ENCODE measurements at regions not wholly inside any gene's neighbourhood (a gene's known extent, or its start where the extent isn't known, plus 50 kb on each side); places are given as distances from the start of the nearest gene placed in this dataset.

DNA sequence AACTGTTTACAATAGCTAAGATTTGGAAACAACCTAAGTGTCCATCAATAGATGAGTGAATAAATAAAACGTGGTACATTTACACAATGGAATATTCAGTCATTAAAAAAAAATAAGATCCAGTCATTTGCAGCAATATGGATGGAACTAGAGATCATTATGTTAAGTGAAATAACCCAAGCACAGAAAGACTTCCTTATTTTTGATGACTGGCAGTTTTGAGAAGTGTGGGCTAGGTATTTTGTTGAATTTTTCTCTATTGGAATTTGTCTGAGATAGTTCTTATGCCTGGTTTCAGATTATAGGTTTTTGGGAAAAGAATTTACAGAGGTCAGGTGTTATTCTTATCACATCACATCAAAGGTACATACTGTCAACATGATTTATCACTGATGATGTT lies 293.8 kb upstream of the ARSJ start:
- no peak for DNase-seq (ENCODE audit: low read depth)
- Histone ChIP-seq H3K9me3 (ENCODE audit: control insufficient read depth, low read length) (no peaks in the 10 kb centered on the region), H3K4me1 (ENCODE audit: control insufficient read depth, insufficient read depth, low read length) (peaks cover 18% of the 10 kb centered on the region), H3K36me3 (ENCODE audit: control insufficient read depth, insufficient read depth, low read length, severe bottlenecking) (no peaks in the 10 kb centered on the region), H3K9ac (ENCODE audit: low read length) (no peak overlapping the region), H3K4me3 (ENCODE audit: low read length) (no peak overlapping the region), H3K27me3 (replicated peaks; ENCODE audit: control insufficient read depth, insufficient read depth, low read length) (no peaks in the 10 kb centered on the region)

GRCh38 chr4:114277690-114278089 lies 298.2 kb upstream of the ARSJ start:
- Histone ChIP-seq H3K36me3 (ENCODE audit: control insufficient read depth, insufficient read depth, low read length, severe bottlenecking) (no peaks in the 10 kb centered on the region), H3K4me3 (ENCODE audit: low read length) (no peak overlapping the region), H3K27me3 (replicated peaks; ENCODE audit: control insufficient read depth, insufficient read depth, low read length) (no peaks in the 10 kb centered on the region), H3K4me1 (ENCODE audit: control insufficient read depth, insufficient read depth, low read length) (peaks cover 11% of the 10 kb centered on the region), H3K9me3 (ENCODE audit: control insufficient read depth, low read length) (no peaks in the 10 kb centered on the region), H3K9ac (ENCODE audit: low read length) (no peak overlapping the region)
- no peak for DNase-seq (ENCODE audit: low read depth)

DNA sequence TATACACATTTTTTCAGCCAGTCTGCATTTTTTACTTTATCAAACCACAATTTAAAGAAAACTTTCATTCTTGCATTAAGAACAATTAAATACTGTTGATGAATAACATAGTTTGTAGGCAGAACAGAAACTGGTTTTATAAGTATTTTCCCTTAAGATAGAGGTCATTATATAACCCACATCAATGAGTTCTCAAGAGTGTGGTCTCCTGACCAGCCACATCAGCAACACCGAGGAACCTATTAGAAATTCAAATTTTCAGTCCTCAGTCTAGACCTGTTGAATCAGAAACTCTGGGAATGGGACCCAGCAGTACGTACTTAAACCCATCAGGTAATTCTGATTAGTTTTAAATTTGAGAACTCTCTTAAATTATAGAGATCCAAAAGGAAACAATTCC lies 299.6 kb upstream of the ARSJ start:
- Histone ChIP-seq H3K27me3 (replicated peaks; ENCODE audit: control insufficient read depth, insufficient read depth, low read length) (no peaks in the 10 kb centered on the region), H3K9me3 (ENCODE audit: control insufficient read depth, low read length) (no peaks in the 10 kb centered on the region), H3K36me3 (ENCODE audit: control insufficient read depth, insufficient read depth, low read length, severe bottlenecking) (no peaks in the 10 kb centered on the region), H3K4me3 (ENCODE audit: low read length) (no peak overlapping the region), H3K9ac (ENCODE audit: low read length) (no peak overlapping the region), H3K4me1 (ENCODE audit: control insufficient read depth, insufficient read depth, low read length) (peaks cover 9% of the 10 kb centered on the region)
- no peak for DNase-seq (ENCODE audit: low read depth)

DNA sequence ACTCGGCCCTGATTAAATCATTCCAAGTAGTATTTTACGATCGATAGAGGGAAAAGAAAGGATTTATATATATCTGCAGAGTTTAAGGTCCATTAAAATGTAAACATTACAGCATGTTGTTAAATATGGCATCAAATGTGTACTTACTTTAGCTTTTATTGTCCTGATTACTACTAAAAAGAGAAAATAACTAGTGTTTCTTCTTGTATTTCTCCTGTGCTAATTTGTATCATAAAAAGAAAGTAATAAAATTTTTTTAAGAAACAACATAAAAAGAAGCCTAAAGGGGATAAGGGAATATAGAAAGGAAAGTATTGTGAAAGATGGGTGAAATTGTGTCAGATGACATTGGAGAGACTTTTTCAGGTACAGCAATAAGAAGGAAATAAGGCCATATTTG lies 300.3 kb upstream of the ARSJ start:
- peaks cover 9% of the 10 kb centered on the region for H3K4me1 ChIP-seq (ENCODE audit: control insufficient read depth, insufficient read depth, low read length)
- no peak overlapping the region for H3K9ac ChIP-seq (ENCODE audit: low read length)
- no peaks in the 10 kb centered on the region for H3K9me3 ChIP-seq (ENCODE audit: control insufficient read depth, low read length)
- H3K27me3 ChIP-seq (replicated peaks; ENCODE audit: control insufficient read depth, insufficient read depth, low read length) = no peaks in the 10 kb centered on the region
- DNase-seq (ENCODE audit: low read depth) = no peak
- H3K36me3 ChIP-seq (ENCODE audit: control insufficient read depth, insufficient read depth, low read length, severe bottlenecking) = no peaks in the 10 kb centered on the region
- no peak overlapping the region for H3K4me3 ChIP-seq (ENCODE audit: low read length)

DNA sequence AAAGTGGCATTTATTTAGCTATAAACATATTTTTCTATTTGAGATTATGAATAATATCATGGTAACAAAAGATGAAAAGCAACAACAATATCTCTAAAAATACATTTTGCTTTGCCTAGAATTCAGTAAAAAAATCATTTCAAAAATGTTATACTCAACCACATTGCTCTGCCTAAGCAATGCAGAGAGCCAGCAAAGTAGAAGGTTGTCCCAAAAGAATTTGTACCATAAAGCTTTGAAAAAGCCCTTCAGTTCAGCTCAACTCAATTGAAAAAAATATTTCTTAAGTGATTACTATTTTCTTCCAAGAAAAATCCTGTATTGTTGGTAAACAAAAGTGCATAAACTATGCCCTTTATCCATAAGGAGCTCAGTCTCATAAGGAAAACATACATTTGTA lies 301.2 kb upstream of the ARSJ start:
- Histone ChIP-seq H3K9ac (ENCODE audit: low read length) (no peak overlapping the region), H3K27me3 (replicated peaks; ENCODE audit: control insufficient read depth, insufficient read depth, low read length) (no peaks in the 10 kb centered on the region), H3K9me3 (ENCODE audit: control insufficient read depth, low read length) (no peaks in the 10 kb centered on the region), H3K4me3 (ENCODE audit: low read length) (no peak overlapping the region), H3K4me1 (ENCODE audit: control insufficient read depth, insufficient read depth, low read length) (peaks cover 9% of the 10 kb centered on the region), H3K36me3 (ENCODE audit: control insufficient read depth, insufficient read depth, low read length, severe bottlenecking) (no peaks in the 10 kb centered on the region)
- DNase-seq (ENCODE audit: low read depth) = no peak

GRCh38 chr4:114281164-114281960 lies 301.9 kb upstream of the ARSJ start:
- DNase-seq (ENCODE audit: low read depth) = peak; percentile 80
- Histone ChIP-seq H3K4me3 (ENCODE audit: low read length) (no peak overlapping the region), H3K36me3 (ENCODE audit: control insufficient read depth, insufficient read depth, low read length, severe bottlenecking) (no peaks in the 10 kb centered on the region), H3K4me1 (ENCODE audit: control insufficient read depth, insufficient read depth, low read length) (peaks cover 9% of the 10 kb centered on the region), H3K9ac (ENCODE audit: low read length) (no peak overlapping the region), H3K9me3 (ENCODE audit: control insufficient read depth, low read length) (peaks cover 4% of the 10 kb centered on the region), H3K27me3 (replicated peaks; ENCODE audit: control insufficient read depth, insufficient read depth, low read length) (no peaks in the 10 kb centered on the region)

- Histone ChIP-seq H3K4me1 (ENCODE audit: control insufficient read depth, insufficient read depth, low read length) (peaks cover 9% of the 10 kb centered on the region), H3K9me3 (ENCODE audit: control insufficient read depth, low read length) (peaks cover 9% of the 10 kb centered on the region), H3K27me3 (replicated peaks; ENCODE audit: control insufficient read depth, insufficient read depth, low read length) (no peaks in the 10 kb centered on the region), H3K4me3 (ENCODE audit: low read length) (no peak overlapping the region), H3K9ac (ENCODE audit: low read length) (no peak overlapping the region), H3K36me3 (ENCODE audit: control insufficient read depth, insufficient read depth, low read length, severe bottlenecking) (no peaks in the 10 kb centered on the region)
- DNase-seq (ENCODE audit: low read depth) = no peak
Measured at GRCh38 chr4:114282937-114283336, 303.5 kb upstream of the ARSJ start.

DNA sequence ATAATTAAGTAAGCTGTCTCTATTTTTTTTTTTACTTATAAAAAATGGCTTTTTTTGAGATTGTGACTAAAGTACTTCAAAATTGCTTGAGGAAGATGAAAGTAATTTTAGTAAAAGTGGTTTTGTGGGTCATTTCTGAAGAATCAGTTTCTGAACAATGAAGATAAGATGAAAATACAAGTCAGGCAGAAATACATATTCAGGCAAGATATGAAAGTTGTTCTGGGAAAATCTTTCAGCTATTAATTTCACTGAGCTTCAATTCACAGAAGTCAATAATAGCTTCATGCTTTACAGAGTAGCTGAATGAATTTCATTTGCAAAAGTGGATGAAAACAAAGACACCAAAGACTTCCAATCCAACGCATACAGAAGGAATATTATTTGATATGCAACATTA lies 305.2 kb upstream of the ARSJ start:
- Histone ChIP-seq H3K27me3 (replicated peaks; ENCODE audit: control insufficient read depth, insufficient read depth, low read length) (no peaks in the 10 kb centered on the region), H3K36me3 (ENCODE audit: control insufficient read depth, insufficient read depth, low read length, severe bottlenecking) (no peaks in the 10 kb centered on the region), H3K9ac (ENCODE audit: low read length) (no peak overlapping the region), H3K4me3 (ENCODE audit: low read length) (no peak overlapping the region), H3K4me1 (ENCODE audit: control insufficient read depth, insufficient read depth, low read length) (peaks cover 9% of the 10 kb centered on the region), H3K9me3 (ENCODE audit: control insufficient read depth, low read length) (peaks cover 9% of the 10 kb centered on the region)
- no peak for DNase-seq (ENCODE audit: low read depth)

GRCh38 chr4:114286262-114286810 lies 306.9 kb upstream of the ARSJ start:
- H3K27me3 ChIP-seq (replicated peaks; ENCODE audit: control insufficient read depth, insufficient read depth, low read length) = no peaks in the 10 kb centered on the region
- H3K36me3 ChIP-seq (ENCODE audit: control insufficient read depth, insufficient read depth, low read length, severe bottlenecking) = no peaks in the 10 kb centered on the region
- no peak overlapping the region for H3K9ac ChIP-seq (ENCODE audit: low read length)
- peaks cover 9% of the 10 kb centered on the region for H3K9me3 ChIP-seq (ENCODE audit: control insufficient read depth, low read length)
- peak; percentile 57 for DNase-seq (ENCODE audit: low read depth)
- peaks cover 8% of the 10 kb centered on the region for H3K4me1 ChIP-seq (ENCODE audit: control insufficient read depth, insufficient read depth, low read length)
- H3K4me3 ChIP-seq (ENCODE audit: low read length) = no peak overlapping the region

DNA sequence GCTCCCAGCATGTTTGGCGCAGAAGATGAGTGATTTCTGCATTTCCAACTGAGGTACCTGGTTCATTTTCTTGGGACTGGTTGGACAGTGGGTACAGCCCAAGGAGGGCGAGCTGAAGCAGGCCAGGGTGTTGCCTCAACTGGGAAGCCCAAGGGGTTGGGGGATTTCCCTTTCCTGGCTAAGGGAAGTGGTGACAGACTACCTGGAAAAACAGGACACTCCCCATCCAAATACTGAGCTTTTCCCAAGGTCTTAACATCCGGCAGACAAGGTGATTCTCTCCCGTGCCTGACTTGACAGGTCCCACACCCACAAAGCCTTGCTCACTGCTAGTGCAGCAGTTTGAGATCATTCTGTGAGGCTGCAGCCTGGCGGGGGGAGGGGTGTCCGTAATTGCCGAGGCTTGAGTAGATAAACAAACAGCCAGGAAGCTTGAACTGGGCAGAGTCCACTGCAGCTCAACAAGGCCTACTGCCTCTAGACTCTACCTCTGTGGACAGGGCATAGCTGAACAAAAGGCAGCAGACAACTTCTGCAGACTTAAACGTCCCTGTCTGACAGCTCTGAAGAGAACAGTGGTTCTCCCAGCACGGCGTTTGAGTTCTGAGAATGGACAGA lies 307.7 kb upstream of the ARSJ start:
- Histone ChIP-seq H3K4me3 (ENCODE audit: low read length) (no peak overlapping the region), H3K27me3 (replicated peaks; ENCODE audit: control insufficient read depth, insufficient read depth, low read length) (no peaks in the 10 kb centered on the region), H3K4me1 (ENCODE audit: control insufficient read depth, insufficient read depth, low read length) (no peaks in the 10 kb centered on the region), H3K9ac (ENCODE audit: low read length) (no peak overlapping the region), H3K36me3 (ENCODE audit: control insufficient read depth, insufficient read depth, low read length, severe bottlenecking) (no peaks in the 10 kb centered on the region), H3K9me3 (ENCODE audit: control insufficient read depth, low read length) (peaks cover 9% of the 10 kb centered on the region)
- DNase-seq (ENCODE audit: low read depth) = no peak

DNA sequence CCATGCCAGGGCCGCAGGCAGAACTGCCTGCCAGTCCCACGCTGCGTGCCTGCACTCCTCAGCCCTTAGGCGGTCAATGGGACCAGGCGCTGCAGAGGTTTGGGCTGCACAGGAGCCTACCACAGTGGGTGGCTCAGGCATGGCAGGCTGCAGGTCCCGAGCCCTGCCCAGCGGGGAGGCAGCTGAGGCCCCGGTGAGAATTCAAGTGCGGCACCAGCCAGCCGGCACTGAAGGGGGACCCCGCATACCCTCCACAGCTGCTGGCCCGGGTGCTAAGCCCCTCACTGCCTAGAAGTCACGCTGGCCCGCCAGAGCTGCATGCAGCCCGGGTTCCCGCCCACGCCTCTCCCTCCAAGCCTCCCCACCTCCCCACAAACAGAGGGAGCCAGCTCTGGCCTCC lies 302.5 kb upstream of the UGT8 start:
- DNase-seq (ENCODE audit: low read depth) = no peak
- Histone ChIP-seq H3K4me3 (ENCODE audit: low read length) (no peak overlapping the region), H3K4me1 (ENCODE audit: control insufficient read depth, insufficient read depth, low read length) (no peaks in the 10 kb centered on the region), H3K9ac (ENCODE audit: low read length) (no peak overlapping the region), H3K9me3 (ENCODE audit: control insufficient read depth, low read length) (no peaks in the 10 kb centered on the region), H3K36me3 (ENCODE audit: control insufficient read depth, insufficient read depth, low read length, severe bottlenecking) (no peaks in the 10 kb centered on the region), H3K27me3 (replicated peaks; ENCODE audit: control insufficient read depth, insufficient read depth, low read length) (no peaks in the 10 kb centered on the region)
